ENCODE measurements at regions not wholly inside any gene's neighbourhood (a gene's known extent, or its start where the extent isn't known, plus 50 kb on each side); places are given as distances from the start of the nearest gene placed in this dataset.

DNA sequence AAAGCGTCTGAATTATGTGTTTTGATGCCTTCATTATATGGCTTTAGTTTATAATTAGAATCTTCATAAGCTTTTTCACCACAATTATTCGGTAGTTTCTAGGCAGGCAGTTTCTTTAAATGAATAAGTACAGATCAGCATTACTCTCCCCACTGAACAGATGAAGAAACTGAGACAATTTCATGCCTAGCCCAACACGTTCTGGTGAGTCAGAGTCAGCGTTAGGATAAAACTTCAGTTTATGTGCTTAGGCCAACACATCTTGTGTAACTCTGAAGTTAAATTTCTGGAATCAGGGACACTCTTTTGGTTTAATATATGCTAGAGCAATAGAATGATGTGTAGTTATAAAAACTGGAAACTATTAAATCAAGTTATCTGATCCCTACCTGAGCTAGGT lies 186.7 kb upstream of the ELL2 start:
- TF ChIP-seq, protein P1, sequence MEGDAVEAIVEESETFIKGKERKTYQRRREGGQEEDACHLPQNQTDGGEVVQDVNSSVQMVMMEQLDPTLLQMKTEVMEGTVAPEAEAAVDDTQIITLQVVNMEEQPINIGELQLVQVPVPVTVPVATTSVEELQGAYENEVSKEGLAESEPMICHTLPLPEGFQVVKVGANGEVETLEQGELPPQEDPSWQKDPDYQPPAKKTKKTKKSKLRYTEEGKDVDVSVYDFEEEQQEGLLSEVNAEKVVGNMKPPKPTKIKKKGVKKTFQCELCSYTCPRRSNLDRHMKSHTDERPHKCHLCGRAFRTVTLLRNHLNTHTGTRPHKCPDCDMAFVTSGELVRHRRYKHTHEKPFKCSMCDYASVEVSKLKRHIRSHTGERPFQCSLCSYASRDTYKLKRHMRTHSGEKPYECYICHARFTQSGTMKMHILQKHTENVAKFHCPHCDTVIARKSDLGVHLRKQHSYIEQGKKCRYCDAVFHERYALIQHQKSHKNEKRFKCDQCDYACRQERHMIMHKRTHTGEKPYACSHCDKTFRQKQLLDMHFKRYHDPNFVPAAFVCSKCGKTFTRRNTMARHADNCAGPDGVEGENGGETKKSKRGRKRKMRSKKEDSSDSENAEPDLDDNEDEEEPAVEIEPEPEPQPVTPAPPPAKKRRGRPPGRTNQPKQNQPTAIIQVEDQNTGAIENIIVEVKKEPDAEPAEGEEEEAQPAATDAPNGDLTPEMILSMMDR (IDR thresholded peaks at IDR 0.05; ENCODE audit: control extremely low read depth in 1 of 3, insufficient read depth in 1 of 3, low read depth in 1 of 3, low read length in 3 of 3): no peak
- TF ChIP-seq, protein P2, sequence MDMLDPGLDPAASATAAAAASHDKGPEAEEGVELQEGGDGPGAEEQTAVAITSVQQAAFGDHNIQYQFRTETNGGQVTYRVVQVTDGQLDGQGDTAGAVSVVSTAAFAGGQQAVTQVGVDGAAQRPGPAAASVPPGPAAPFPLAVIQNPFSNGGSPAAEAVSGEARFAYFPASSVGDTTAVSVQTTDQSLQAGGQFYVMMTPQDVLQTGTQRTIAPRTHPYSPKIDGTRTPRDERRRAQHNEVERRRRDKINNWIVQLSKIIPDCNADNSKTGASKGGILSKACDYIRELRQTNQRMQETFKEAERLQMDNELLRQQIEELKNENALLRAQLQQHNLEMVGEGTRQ (IDR thresholded peaks at IDR 0.05; ENCODE audit: low read length): no peak
- TF ChIP-seq POLR2AphosphoS5 (IDR thresholded peaks at IDR 0.05; ENCODE audit: low read depth, low read length): no peak

Data from H1 (cell line).